ENCODE measurements at regions not wholly inside any gene's neighbourhood (a gene's known extent, or its start where the extent isn't known, plus 50 kb on each side); places are given as distances from the start of the nearest gene placed in this dataset.

DNA sequence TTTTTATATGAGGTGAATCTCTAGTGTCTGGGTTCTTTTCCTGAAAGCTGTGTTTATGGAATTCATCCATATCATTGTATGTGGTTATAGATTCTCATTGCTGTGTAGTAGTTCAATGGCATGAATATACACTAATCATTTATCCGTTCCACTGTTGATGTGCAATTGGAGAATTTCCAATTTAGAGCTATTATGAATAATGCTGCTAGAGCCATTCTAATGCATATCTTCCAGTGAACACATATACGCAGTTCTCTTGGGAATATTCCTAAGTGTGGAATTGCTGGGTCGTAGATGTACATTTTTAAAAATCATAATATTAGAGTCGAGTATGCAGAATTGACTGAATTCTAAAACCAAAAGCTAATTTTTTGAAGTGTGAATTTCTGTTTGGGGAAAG, 327.5 kb upstream of the JAG1 start:
- TF ChIP-seq CTCF (IDR thresholded peaks at IDR 0.05; ENCODE audit: control extremely low read depth in 1 of 3, insufficient read depth in 1 of 3, low read depth in 1 of 3, low read length in 3 of 3) (no peak), GTF2F1 (IDR thresholded peaks at IDR 0.05; ENCODE audit: borderline replicate concordance, low read depth, low read length) (no peak), POLR2A (IDR thresholded peaks at IDR 0.05; ENCODE audit: control extremely low read depth in 1 of 2, low read depth in 2 of 2, low read length in 2 of 2) (no peak), HDAC2 (IDR thresholded peaks at IDR 0.05; ENCODE audit: borderline replicate concordance in 1 of 2, low read depth in 2 of 2, low read length in 2 of 2) (no peak), SP1 (IDR thresholded peaks at IDR 0.05; ENCODE audit: low read depth, low read length) (no peak), RAD21 (IDR thresholded peaks at IDR 0.05 in 1 of 2, conservative IDR thresholded peaks at IDR 0.05 in 1 of 2; ENCODE audit: low read depth in 2 of 2, low read length in 2 of 2) (no peak), TCF12 (IDR thresholded peaks at IDR 0.05; ENCODE audit: low read depth, low read length) (no peak), JUND (IDR thresholded peaks at IDR 0.05; ENCODE audit: low read length) (no peak), BRCA1 (IDR thresholded peaks at IDR 0.05; ENCODE audit: low read depth, low read length) (no peak), EP300 (IDR thresholded peaks at IDR 0.05; ENCODE audit: borderline replicate concordance in 1 of 2, low read depth in 2 of 2, low read length in 2 of 2) (no peak)

Measured in H1 (cell line).